SIG-M5 treated with dmso at 0.1 percent for 504 hours (cell line): ENCODE measurements at regions not wholly inside any gene's neighbourhood (a gene's known extent, or its start where the extent isn't known, plus 50 kb on each side); places are given as distances from the start of the nearest gene placed in this dataset.

ENCODE experiments used
- DNase-seq: peaks from one replicate; lab custom pipeline; 2025; ENCODE audit not compliant: unreplicated experiment; lab: John Stamatoyannopoulos, UW

DNA sequence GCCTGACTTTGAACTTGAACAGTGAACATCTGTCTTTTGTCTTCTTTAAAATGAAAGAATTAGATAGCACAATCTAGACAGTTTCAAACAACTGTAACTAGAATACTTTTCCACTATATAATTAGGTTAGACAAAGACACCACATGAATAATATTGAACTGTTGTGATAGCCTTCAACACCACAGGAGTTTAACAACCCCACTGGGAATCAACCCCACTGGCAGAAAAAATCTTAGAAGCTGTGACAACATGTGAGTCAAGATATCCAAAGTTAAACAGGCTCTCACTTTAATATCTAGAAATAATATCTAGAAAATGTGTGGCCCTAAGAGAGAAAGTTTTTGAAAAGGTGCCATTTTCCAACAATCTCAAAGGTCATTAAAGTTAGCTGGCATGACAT lies 64.4 kb upstream of the PRICKLE2 start:
- no peak for DNase-seq

DNA sequence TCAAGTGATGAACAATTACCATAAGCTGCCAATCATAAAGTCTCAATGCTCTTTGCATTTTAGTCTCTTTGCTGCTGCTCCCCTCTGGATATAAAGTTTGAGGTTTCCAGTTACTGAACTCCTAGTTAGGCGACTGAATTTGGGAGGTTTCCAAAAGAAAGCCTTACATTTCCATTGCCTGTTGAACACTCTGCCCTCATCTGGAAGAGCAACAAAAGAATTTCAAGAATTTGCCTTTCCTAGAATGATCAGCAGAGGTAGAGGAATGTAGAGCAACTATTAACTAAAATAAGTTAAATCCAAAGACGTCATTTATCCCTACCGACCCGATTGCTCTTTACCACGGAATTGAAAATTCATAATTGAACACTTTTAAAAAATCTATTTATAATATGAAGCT lies 53.4 kb upstream of the PRICKLE2 start:
- DNase-seq: no peak

DNA sequence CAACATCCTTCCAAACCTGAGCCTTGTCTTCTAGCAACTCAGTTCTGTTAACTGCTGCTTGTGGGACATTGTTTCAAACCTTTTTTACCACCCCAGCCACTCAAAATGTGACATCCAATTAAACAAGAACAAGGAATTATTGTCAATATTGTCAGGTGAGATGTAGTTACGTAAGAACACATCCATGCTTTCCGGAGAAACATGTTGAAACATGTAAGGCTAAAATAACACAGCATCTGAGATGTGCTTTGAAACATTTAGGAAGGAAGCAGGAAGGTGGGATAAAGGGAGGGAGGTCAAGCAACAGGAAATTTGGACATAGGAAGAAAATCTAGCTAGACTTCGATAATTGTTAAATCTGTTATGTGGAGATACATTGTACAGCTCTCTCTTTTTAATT lies 50.9 kb upstream of the PRICKLE2 start:
- no peak for DNase-seq
